Stimulated activated CD4-positive, alpha-beta T cell treated with anti-CD3 and anti-CD28 coated beads, Interleukin-4, amount 100 ng/mL, for 24 hours (primary cell): ENCODE measurements at regions not wholly inside any gene's neighbourhood (a gene's known extent, or its start where the extent isn't known, plus 50 kb on each side); places are given as distances from the start of the nearest gene placed in this dataset.
"Not testable (repeated sequence)": the region's sequence is repeated elsewhere in the genome, so short reads cannot be mapped to it uniquely, and the experiment has no call there.

ENCODE experiments used
- DNase-seq: peaks from one replicate; pipeline ENCODE4 v3.0.0-alpha.2; 2020

GRCh38 chr5:103718108-103718507, 155.5 kb upstream of the NUDT12 start:
- DNase-seq, result no peak

GRCh38 chr5:103708601-103709000, 146.0 kb upstream of the NUDT12 start:
- no peak for DNase-seq

- DNase-seq, result no peak
Observed at GRCh38 chr5:103706939-103707682, 144.5 kb upstream of the NUDT12 start.

GRCh38 chr5:103703617-103704016, 141.0 kb upstream of the NUDT12 start:
- DNase-seq, result no peak

- DNase-seq, result no peak
Observed at GRCh38 chr5:103693517-103693916, 130.9 kb upstream of the NUDT12 start.

- no peak for DNase-seq
Observed at GRCh38 chr5:103690676-103691075, 128.1 kb upstream of the NUDT12 start.

- DNase-seq, result no peak
Observed at GRCh38 chr5:103679873-103680272, 117.3 kb upstream of the NUDT12 start.

- not testable (repeated sequence) for DNase-seq
Observed at GRCh38 chr5:103676198-103676597, 113.6 kb upstream of the NUDT12 start.

- no peak for DNase-seq
Observed at GRCh38 chr5:103674739-103675138, 112.2 kb upstream of the NUDT12 start.

GRCh38 chr5:103674251-103674650, 111.7 kb upstream of the NUDT12 start:
- DNase-seq, result no peak

- no peak for DNase-seq
Observed at GRCh38 chr5:103669615-103670014, 107.0 kb upstream of the NUDT12 start.

- no peak for DNase-seq
Observed at GRCh38 chr5:103668281-103668680, 105.7 kb upstream of the NUDT12 start.

GRCh38 chr5:103667068-103667467, 104.5 kb upstream of the NUDT12 start:
- no peak for DNase-seq

GRCh38 chr5:103657301-103657700, 94.7 kb upstream of the NUDT12 start:
- DNase-seq, result no peak

- no peak for DNase-seq
Observed at GRCh38 chr5:103648086-103648485, 85.5 kb upstream of the NUDT12 start.

GRCh38 chr5:103646698-103647614, 84.4 kb upstream of the NUDT12 start:
- no peak for DNase-seq

- DNase-seq, result no peak
Observed at GRCh38 chr5:103645816-103646215, 83.2 kb upstream of the NUDT12 start.

GRCh38 chr5:103638979-103639378, 76.4 kb upstream of the NUDT12 start:
- no peak for DNase-seq

GRCh38 chr5:103624675-103625074, 62.1 kb upstream of the NUDT12 start:
- DNase-seq, result no peak

- no peak for DNase-seq
Observed at GRCh38 chr5:103624035-103624480, 61.5 kb upstream of the NUDT12 start.

- DNase-seq, result no peak
Observed at GRCh38 chr5:103623425-103623824, 60.8 kb upstream of the NUDT12 start.

- DNase-seq, result no peak
Observed at GRCh38 chr5:103621548-103621930, 59.0 kb upstream of the NUDT12 start.

GRCh38 chr5:103620851-103621547, 58.4 kb upstream of the NUDT12 start:
- no peak for DNase-seq
